ENCODE measurements at regions not wholly inside any gene's neighbourhood (a gene's known extent, or its start where the extent isn't known, plus 50 kb on each side); places are given as distances from the start of the nearest gene placed in this dataset.

DNA sequence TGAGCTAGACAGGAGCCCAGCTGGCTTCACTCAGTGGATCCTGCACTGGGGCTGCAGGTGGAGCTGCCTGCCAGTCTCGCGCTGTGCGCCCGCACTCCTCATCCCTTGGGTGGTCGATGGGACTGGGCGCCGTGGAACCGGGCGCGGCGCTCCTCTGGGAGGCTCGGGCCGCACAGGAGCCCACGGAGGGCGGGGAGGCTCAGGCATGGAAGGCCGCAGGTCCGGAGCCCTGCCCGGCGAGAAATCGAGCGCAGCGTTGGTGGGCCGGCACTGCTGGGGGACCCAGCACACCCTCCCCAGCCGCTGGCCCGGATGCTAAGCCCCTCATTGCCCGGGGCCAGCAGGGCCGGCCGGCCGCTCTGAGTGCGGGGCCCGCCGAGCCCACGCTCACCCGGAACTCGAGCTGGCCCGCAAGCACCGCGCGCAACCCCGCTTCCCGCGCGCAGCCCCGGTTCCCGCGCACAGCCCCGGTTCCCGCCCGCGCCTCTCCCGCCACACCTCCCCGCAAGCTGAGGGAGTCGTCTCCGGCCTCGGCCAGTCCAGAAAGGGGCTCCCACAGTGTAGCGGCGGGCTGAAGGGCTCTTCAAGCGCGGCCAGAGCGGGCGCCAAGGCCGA lies 1130.5 kb upstream of the FLRT2 start:
- Histone ChIP-seq H3K27me3 (ENCODE audit: control insufficient read depth in 2 of 2, insufficient read depth in 2 of 2, low read length in 2 of 2) (no peaks in the 10 kb centered on the region), H3K79me2 (ENCODE audit: control insufficient read depth, insufficient read depth, low read length) (no peaks in the 10 kb centered on the region), H3K9me3 (replicated peaks; ENCODE audit: control insufficient read depth, insufficient read depth, low read length) (no peaks in the 10 kb centered on the region), H3K27ac (ENCODE audit: insufficient read depth, low read depth, low read length) (no peak overlapping the region), H3K4me2 (ENCODE audit: insufficient read depth, low read length) (no peak overlapping the region), H2AFZ (ENCODE audit: low read depth, low read length) (no peak overlapping the region), H3K4me3 (replicated peaks in 1 of 3; ENCODE audit: insufficient read depth in 1 of 3, low read depth in 1 of 3, low read length in 3 of 3) (no peak overlapping the region), H3K9me1 (replicated peaks; ENCODE audit: control insufficient read depth, extremely low read depth, insufficient read depth, low read length) (no peaks in the 10 kb centered on the region), H4K20me1 (replicated peaks; ENCODE audit: control insufficient read depth, extremely low read depth, insufficient read depth, low read length) (no peaks in the 10 kb centered on the region), H3K4me1 (ENCODE audit: control insufficient read depth, extremely low read depth, insufficient read depth, low read length) (no peaks in the 10 kb centered on the region), H3K9ac (replicated peaks; ENCODE audit: extremely low read depth, insufficient read depth, low read length) (no peak overlapping the region), H3K36me3 (ENCODE audit: control insufficient read depth in 2 of 2, extremely low read depth in 1 of 2, insufficient read depth in 2 of 2, low read length in 2 of 2) (no peaks in the 10 kb centered on the region)
- dilution Hi-C loops (cut with MboI; ENCODE audit: extremely low pct_ligation_motif_present, low sequenced_read_pairs) (no loop called here), intact Hi-C loops (cut with micrococcal nuclease) (no loop called here)
- CTCF ChIA-PET, result no interaction called here
- POLR2A ChIA-PET, result no interaction called here
- TF ChIP-seq MAX (IDR thresholded peaks at IDR 0.05; ENCODE audit: insufficient read depth, insufficient read length) (no peak), POLR2A (IDR thresholded peaks at IDR 0.05; ENCODE audit: low read depth, low read length) (no peak), JUN (IDR thresholded peaks at IDR 0.05; ENCODE audit: borderline replicate concordance, insufficient read depth, insufficient read length, low read depth) (no peak), FOS (IDR thresholded peaks at IDR 0.05; ENCODE audit: borderline replicate concordance, insufficient read depth, low read length) (no peak), GATA2 (IDR thresholded peaks at IDR 0.05; ENCODE audit: insufficient read depth, insufficient read length, low read depth, low read length) (no peak), POLR2AphosphoS5 (IDR thresholded peaks at IDR 0.05; ENCODE audit: insufficient read depth, low read depth, low read length) (no peak), EZH2 (IDR thresholded peaks at IDR 0.05; ENCODE audit: borderline replicate concordance, low read depth, low read length, severe bottlenecking) (no peak), CTCF (IDR thresholded peaks at IDR 0.05; ENCODE audit: extremely low read depth in 1 of 2, insufficient read depth in 1 of 2, low read depth in 1 of 2, low read length in 2 of 2) (no peak)
- DNase-seq (ENCODE audit: low read depth, low spot score) (no peak), FAIRE-seq (no peak)
- BruUV-seq (replicated peaks), result no TSS peak
